GM18867 (cell line): ENCODE measurements at regions not wholly inside any gene's neighbourhood (a gene's known extent, or its start where the extent isn't known, plus 50 kb on each side); places are given as distances from the start of the nearest gene placed in this dataset.

Experiments
- ATAC-seq: cut with Tn5 transposase; IDR thresholded peaks from one replicate; pipeline ENCODE4 v1.9.1; 2021; ENCODE audit warnings: mild to moderate bottlenecking, moderate library complexity; ENCODE audit not compliant: unreplicated experiment

DNA sequence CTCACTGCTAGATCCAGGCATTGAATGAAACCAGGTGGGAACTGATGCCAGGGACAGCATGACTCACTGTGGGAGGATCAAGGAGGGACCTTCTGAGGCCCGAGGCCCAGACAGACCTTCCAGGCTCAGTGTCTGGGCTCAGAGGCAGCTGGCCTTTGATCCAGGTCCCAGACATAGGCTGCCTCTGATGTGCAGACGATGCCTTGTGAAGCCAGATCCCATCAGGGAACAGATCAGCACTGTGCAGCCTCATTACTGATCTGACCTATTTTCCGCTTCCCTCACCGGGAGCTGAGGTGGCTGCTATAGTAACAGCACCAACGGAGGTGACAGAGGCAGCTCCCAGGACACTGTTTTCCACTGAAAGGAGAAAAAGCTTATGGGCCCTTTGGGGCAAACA lies 399.5 kb downstream of the MATN1 start:
- no peak for ATAC-seq

DNA sequence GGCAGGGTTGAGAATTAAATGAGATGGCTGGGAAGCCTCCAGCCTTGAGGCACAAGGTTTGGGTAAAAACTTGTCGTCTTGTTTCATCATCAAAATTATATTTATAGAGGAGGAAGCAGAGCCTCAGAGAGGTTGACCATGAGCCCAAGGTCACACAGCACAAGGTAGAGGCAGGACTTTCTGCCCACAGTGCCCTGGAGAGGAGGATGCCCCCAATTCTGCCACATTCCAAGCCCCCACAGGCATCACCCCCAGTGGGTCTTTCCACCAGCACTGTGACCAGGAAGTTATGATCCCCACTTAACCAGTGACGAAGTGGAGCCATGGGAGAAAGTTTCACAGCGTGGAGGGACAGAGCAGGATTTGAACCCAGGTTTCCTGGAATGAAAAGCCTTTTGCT lies 400.0 kb downstream of the MATN1 start:
- no peak for ATAC-seq

- no peak for ATAC-seq
Measured at GRCh38 chr1:30322859-30323257, 400.5 kb downstream of the MATN1 start.

DNA sequence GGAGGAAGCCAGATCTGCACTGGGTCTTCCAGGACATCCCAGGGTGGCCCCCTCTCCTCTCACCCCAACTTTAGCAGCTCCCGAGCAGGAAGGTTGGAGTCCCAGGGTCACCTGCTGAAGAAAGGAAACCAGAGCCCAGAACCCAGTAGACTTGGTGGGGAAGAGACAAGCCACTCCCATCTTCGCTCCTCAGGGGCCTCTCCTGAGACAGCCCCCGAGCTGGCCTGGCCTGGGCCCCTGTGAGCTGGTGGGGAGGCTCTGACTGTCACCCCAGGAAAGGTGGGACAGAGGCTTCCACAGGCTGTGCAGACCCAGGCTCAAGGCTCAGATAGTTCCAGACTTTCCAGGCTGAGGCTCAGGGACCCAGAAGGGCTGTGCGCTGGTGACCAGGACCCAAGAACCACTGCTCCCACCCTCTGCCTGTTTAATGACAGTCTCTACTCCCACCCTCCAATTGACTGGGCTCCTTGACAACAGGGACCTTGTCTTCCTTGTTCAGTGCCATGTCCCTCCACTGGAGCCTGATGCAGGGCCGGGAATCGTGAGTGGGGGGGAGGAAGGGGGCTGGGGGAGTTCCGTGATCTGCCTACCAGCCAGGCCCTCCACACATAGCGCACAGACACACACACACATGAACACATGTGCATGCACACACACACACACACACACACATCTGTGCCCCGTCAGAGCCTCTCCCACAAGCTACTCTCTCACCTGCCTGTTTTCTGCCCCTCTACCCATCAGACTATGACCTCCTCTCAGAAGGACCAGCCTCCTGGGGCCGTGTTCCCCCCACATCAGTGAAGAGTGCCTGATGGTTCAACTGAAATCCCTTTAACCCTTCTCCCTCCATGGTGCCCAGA lies 401.2 kb downstream of the MATN1 start:
- no peak for ATAC-seq

DNA sequence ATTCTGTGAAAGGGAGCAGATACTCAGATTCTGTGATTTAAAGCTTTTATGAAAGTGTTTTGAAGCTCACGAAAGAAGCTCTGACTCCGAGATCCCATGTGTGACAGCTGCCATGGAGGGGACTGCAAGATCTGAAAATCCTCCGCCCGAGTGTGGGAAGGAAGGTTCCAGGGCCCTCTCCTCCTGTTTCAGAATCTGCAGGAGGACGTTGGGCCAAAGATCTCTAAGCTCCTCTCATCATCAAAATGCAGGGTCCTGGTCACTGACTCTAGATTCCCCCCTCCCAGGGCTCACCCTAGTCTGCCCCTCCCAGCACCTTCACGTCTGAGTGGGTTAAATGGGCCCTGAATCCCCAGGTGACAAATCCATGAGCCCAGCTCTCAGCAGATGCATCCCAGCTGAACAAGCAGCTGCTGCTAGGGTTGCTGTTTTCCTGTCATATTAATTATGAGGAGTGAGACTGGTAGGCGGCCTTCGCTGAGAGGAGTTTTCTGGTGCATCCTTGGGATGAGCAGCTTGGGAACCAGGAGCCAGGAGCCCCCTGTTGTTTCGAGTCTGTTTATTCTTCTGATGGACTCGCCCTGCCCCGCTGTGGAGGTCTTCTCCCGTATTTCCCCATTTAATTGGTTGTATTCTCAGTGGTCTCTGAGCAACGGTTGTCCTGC lies 402.0 kb downstream of the MATN1 start:
- ATAC-seq = no peak

- ATAC-seq = no peak
Measured at GRCh38 chr1:30320581-30320890, 402.8 kb downstream of the MATN1 start.

DNA sequence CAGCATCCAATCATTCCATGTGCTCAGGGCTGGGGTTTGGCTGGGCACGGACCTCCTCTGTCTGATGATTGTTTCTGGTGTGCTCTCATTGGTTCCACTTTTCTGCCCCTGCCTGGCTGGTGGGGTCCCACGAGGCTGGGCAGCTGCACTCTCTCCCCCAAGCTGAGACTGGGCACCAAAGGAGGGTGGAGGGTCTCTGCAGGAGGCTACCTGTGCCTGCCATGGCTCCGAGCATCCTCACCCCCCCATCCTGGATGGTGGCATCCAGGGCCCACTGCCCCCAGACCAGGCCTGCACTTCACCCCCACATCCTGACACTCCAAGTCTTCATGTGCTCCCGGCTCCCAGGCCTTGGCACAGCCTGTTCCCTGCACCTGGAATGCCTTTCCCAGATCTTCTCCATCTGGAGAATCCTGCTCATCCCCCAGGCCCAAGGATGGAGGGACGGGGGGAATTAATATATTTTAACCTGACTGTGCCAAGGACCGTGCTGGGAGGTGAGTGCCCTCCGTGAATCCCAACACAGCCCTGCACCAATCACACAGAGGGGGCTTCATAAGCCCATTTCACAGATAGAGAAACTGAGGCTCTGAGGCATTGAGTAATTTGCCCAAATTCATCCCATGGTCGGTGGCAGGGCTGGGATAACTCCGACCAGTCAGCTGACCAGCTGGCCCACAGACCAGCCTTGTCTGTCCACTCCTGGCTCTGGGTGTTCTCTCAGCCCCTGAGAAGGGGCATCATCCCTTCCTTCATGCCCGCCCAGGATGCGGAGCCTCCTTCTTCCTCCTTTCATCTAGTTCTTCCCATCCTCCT lies 403.4 kb downstream of the MATN1 start:
- ATAC-seq = no peak

DNA sequence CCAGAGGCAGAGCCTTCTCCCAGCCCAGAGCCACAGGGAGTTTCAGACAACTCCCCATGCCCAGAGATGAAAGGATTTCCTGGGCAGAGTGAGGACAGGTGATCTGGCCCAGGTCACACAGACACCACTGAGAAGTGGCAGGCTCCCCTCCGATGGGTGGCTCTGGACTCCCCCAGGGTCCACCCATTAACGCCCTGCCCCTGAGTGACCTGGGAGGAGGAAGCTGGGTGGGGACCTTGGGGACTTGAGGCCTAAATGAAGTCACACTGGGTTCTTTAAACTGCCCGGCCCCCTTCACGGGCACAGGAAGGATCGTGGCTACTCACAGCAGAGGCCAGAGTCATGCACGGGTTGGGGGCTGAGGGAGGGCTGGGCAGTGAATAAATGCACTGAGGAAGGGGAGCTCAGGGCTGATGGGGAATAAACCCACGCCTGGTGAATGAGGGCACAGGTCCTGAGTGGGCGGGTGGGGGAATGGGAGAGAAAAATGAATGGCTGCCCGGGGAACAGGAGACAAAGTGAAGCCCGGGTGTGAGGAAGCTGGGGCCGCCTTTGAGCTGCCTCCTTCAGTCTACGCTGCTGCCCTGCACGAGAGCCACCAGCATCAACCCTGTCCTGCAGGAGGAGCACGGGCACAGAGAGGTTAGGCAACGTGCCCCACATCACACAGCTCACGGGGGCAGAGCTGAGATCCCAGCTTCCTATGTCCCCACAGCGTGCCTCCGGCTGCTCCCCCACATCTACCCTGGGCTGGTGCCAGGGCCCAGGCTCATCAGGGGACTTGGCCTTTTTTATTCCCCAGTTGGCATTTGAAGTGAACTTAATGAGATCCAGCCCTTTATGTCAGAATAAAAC lies 404.3 kb downstream of the MATN1 start:
- no peak for ATAC-seq

GRCh38 chr1:30318413-30318812 lies 405.0 kb downstream of the MATN1 start:
- ATAC-seq = no peak

DNA sequence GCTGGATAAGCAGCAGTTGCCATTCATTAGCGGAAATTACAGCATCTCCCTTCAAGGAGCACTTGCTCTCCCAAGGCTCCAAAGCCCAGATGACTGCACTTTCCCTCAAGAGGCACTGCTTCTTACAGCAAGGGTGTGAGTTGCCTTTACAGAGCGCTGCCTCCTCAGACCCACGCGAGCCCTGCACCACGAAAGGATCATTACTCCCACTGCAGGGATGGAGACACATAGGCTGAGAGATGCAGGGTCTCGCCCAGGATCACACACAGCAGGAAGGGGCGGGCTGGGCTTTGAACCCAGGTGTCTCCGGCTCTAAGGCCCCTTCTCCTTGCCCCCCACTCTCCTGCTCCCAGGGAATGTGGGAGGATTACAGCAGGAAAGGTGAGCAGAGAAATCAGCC lies 405.5 kb downstream of the MATN1 start:
- ATAC-seq = no peak

DNA sequence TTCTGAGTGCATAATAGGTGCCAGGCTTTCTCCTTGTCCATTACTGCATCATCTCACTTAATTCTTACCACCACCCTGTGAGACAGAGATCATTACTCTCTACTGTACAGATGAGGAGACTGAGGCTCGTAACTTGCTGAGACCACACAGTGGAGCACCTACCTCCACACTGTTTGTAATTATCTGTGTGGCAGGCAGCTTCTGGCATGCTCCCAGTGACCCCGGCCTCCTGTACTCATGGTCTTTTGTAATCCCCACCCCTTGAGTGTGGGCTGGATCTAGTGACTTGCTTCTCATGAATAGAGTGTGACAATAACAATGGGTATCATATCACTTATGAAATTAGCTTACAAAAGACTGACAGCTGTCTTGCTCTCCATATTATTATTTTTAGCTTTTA lies 407.3 kb downstream of the MATN1 start:
- ATAC-seq = no peak

GRCh38 chr1:30315185-30315960 lies 408.0 kb downstream of the MATN1 start:
- no peak for ATAC-seq

DNA sequence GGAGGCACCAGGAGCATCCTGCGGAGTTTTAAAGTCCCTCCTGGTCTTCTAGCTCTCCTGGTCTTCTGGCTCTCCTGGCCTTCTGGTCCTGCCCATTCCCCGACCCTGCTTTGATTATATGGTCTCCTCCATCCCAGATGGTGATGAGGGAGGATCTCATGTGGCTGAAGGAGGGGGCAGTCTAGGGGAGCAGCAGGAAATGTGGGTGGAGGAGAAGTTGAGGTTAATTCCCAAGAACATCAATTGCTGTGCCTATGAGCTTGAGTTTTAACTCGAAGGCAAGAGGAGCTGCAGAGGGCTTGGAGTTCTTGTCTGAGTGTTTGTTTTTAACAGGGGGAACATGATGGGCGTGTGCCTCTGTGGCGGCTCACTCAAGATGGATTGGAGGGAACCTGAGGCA lies 408.8 kb downstream of the MATN1 start:
- no peak for ATAC-seq

DNA sequence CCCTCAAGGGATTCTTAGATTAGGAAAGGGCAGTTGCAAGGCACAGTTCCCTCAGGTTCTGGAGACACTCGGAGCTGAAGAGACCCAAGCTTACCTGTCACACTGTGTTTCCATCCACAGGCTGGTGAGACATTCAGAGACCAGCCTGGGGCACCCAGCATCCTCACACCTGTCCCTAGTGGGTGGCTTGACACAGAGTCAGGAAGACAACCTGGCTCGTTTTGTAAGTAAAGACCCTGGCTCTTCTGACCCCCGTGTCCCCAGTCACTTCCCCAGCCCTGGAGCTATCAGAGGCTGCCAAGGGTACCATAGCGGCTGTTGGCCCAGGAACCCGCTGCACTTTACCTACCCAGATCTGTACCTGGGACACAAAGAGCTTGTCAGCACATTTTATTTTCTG lies 409.8 kb downstream of the MATN1 start:
- ATAC-seq = no peak

GRCh38 chr1:30313176-30313575 lies 410.2 kb downstream of the MATN1 start:
- no peak for ATAC-seq

GRCh38 chr1:30312226-30312625 lies 411.2 kb downstream of the MATN1 start:
- ATAC-seq = no peak

DNA sequence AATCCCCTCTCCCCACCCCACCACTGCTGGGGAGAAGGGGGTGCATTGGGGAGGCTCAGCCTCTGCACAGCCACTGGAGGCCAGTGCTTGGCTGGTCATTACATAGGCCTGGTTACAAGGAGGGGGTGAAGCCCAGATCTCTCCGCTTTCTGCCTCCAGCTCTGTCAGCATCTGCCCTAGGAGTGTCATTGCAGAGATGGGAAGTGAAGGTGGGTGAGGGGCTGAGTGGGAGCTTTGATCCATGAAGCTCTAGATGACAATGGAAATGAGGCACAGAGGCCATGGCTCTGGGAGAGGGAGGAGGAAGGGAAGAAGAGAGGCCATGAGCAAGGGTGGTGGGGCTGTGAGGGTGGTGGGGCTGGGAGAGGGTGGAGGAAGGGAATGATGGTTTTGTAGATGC lies 411.6 kb downstream of the MATN1 start:
- ATAC-seq = no peak

GRCh38 chr1:30310966-30311742 lies 412.2 kb downstream of the MATN1 start:
- ATAC-seq = no peak

GRCh38 chr1:30307182-30307581 lies 416.2 kb downstream of the MATN1 start:
- ATAC-seq = no peak
